ENCODE measurements at regions not wholly inside any gene's neighbourhood (a gene's known extent, or its start where the extent isn't known, plus 50 kb on each side); places are given as distances from the start of the nearest gene placed in this dataset.
"Not testable (repeated sequence)": the region's sequence is repeated elsewhere in the genome, so short reads cannot be mapped to it uniquely, and the experiment has no call there.

DNA sequence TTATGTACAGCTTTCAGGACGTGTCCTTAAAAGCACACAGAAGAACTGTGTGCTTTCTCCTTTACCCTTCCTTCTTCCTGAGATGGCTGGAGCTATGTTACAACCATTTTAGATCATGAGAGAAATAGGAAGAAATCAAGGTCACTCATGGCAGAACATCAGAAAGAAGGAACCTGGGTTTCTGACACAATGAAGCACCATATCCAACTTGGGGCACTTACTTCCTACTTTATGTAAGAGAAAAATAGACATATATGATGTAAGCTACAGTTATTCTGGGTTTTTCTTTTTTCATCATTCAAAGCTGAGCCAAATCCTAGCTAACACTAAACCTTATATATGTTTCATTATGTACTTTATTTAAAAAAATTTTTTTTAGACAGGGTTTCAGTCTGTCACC is 79.5 kb downstream of the FAM161A start:
- no peak for DNase-seq

DNA sequence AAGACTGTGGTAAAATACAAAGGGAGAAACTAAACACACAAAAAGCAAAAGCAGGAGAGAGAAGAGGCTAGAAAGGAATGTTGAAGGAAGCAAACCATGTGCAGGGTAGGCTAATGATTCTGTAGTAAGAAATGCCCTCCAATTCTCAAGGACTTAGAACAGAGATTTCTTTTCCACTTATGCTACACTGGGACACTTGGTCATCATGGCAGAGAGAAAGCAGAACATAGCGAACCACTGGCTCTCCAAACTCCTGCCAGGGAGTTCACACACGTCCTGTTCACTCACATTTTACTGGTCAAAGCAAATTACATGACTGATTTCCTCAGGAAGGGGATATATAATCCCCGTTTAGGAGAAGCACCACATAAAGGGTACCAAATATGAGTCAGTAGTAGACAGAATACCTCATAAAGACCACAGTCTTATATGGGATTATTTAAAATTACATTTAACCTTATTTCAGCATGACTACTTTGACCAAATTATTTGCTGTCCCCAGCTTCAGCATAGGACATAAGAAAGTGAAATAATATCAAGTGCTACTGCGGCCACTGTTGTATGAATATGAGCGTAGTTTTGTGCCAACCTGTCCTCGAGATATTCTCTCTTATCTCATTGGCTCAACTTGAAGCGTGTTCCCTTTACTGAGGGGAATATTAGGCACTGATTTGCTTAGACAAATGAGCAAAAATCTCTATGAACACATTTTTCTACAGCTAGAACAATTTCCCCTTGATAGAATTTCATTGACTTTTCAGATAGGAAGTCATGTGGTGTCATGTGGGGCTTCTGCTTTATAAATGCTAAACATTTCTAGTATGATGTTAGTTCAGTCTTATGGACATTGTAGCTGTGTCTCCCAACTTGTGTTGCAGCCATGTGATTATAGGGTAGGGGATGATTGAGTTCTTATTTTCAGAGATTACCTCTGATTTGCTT is 81.7 kb downstream of the FAM161A start:
- DNase-seq = no peak

DNA sequence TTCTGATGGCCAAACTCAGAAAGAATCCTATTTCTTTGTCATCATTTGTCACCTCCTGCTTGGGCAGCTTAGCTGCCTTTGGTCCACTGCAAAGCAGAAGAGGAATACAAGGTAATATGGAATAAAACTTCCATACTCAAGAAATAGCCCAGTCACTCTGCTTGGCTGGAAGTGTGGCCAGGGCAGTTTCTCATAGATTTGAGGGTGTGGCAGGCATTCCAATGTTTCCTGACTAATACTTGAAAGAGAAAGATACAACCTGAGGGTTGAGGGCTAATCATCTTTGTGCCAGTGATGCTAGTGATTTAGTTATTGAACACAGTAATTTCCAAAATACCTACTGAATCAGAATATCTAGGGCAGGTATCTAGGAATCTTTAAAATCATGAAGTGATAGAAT is 83.1 kb downstream of the FAM161A start:
- peak; percentile 62 for DNase-seq

GRCh38 chr2:61770298-61770697 is 83.6 kb downstream of the FAM161A start:
- DNase-seq = no peak

GRCh38 chr2:61769093-61769675 is 84.7 kb downstream of the FAM161A start:
- no peak for DNase-seq

DNA sequence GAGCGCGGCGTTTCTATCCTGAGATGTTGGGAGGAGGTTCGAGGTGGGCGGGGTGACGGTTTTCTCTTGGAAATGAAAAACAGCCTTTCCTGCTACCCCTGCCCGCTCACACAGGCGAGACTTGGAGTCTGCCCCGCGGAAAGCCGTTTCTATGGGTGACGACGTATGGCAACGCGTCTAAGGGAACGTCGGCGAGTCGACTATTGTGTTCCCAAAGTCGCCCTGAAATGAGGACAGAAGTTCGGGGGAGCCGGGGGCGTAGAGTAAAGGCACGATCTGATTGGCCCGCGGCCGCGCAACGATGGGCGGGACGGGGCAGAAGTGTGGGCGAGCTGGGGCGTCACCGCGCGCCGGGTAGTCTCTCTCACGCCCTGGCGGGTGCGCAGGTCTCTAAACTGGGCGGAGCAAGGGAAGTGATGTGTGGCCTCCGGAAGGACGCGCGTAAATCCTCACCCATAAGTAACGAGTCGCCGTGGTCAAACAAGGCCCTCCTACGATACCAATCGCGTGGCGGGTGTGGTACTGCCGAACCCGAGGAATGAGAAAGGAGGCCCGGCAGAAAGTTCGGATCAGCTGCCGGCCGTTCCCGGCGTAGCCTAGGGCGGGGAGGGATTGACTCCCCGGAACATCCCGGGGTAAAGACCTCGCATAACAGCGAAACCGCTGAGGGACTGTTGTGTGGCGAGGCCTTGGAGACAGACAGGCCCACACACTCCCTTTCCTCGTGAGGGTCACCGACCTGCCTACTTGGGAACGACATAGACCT is 89.6 kb downstream of the FAM161A start:
- peak; percentile 98 for DNase-seq

DNA sequence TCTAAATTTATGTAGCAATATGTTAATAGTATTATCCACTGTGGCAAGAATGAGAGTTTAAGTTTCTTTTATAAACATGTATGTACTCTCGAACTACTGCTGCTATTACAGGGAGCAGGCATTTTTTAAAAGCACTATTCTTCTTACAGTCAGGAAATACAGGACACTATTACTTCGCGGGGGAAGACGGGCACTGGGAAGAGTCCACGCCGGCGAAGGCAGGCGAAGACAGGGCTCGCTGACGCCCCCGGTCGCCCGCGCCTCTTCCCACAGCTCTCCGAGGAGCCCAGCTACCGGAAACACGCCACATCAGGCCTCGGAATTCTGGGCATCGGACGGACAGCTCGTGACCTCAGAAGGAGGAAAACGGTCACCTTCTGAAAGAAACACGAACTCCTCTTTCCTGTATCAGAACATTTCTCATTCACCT is 90.2 kb downstream of the FAM161A start:
- DNase-seq = peak; percentile 89

DNA sequence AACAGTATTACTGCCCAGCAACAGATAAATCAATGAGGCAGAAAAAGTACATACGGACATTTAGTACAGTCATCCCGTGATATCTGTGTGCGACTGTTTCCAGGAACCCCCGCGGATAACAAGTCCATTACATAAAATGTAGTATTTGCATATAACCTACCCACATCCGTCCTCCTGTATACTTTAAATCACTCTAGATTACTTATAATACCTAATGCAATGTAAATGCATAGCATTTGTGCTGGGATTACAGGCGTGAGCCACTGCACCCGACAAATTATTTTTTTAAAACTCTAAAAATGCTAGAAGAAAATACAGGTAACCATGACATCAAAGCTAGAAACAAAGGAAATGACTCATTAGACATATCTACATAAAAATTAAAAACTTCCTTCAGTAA is 91.6 kb downstream of the FAM161A start:
- DNase-seq = no peak

GRCh38 chr2:61759718-61760117 is 94.1 kb downstream of the FAM161A start:
- peak; percentile 58 for DNase-seq

DNA sequence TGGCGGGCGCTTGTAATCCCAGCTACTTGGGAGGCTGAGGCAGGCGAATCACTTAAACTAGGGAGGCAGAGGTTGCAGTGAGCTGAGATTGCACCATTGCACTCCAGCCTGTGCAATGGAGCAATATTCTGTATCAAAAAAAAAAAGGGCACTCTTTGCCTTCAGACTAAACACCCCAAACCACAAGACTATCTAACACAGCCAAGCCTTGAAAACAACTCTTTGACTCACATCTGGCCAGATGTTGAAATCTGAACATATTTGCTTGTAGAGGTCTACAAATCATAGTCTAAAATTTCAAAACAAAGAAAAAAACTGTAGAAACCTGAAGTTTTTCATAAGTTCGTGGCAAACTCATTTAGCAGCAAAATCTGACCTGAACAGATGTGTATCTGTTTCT is 94.9 kb downstream of the FAM161A start:
- DNase-seq = peak; percentile 47

GRCh38 chr2:61758159-61758558 is 95.7 kb downstream of the FAM161A start:
- DNase-seq = no peak

GRCh38 chr2:61753512-61753911 is 100.3 kb downstream of the FAM161A start:
- DNase-seq = no peak

DNA sequence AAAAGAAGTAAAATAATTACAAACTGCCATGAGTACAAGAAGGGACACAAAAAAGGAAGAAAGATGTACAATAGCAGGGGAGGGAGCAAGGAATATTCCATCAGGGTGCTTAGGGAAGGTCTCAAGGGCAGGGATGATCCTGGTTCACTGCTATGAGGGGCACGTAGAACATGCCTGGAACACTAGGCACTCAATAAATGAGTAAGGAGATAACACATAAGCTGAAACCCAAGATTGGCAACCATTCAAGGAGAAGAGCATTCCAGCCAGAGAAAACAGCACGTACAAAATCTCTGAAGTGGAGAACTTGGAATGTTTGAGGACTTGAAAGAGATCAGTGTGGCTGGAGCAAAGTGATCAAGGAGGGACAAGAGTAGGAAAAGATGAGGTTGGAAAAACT is 103.2 kb downstream of the FAM161A start:
- DNase-seq = peak; percentile 59

DNA sequence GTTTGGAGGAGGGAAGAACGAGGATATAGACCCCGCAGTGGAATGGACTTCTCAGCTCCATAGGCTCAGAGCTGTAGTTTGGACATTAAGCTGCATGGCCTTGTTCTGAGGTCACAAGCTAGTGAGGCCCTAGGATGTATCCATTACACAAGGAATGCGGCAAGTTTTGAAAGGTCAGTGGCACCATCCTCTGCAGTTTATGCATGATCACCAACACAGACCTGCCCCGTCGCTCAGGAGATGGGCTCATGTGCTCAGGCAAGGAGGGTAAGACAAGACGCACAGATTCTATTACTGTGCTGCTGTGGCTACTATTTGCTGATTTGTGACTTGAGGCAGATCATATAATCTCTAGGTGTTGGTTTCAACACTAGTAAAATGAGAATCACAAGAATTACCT is 110.9 kb downstream of the FAM161A start:
- DNase-seq = no peak

GRCh38 chr2:61737841-61738240 is 116.0 kb downstream of the FAM161A start:
- DNase-seq = no peak

DNA sequence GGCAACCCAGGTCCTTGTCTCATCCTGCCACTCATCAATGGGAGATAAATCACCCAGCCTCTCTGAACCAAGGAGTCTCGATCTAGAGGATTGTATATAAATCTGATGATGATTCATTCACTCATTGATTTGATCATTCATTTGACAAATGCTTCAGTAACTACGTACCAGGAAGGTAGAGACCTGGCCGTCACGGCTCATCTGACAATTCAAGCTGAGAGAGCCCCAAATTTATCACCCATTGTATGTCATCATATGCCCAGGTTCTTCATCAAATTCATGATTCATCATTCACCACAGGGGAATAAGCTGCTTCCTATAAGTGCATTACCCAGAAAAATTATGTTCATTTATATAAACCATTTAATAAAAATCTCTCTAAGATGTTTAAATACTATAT is 116.9 kb downstream of the FAM161A start:
- DNase-seq = no peak

DNA sequence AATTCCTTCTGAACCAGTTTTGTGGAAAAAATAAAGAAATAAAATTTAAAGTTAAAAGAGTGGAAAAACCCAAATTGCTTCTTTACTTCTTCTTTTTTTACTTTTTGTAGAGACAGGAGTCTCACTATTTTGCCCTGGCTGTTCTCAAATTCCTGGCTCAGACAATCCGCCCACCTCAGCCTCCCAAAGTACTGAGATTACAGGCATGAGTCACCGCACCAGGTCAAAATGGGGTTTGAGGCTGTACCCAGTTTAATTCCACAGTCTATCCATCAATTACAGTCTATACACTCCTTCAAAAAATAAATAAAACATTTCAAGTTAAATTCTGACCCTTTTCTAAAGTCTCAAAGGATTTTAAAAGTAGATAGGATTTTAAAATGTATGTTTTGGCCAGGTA is 120.3 kb downstream of the FAM161A start:
- DNase-seq = peak; percentile 44

- DNase-seq = no peak
Measured at GRCh38 chr2:61732787-61733186, 121.1 kb downstream of the FAM161A start.

GRCh38 chr2:61727746-61728145 is 126.1 kb downstream of the FAM161A start:
- peak; percentile 47 for DNase-seq

- no peak for DNase-seq
Measured at GRCh38 chr2:61726456-61727209, 127.2 kb downstream of the FAM161A start.

- DNase-seq = not testable (repeated sequence)
Measured at GRCh38 chr2:61723364-61723763, 130.5 kb downstream of the FAM161A start.

GRCh38 chr2:61722800-61723199 is 131.1 kb downstream of the FAM161A start:
- no peak for DNase-seq

- no peak for DNase-seq
Measured at GRCh38 chr2:61722318-61722717, 131.5 kb downstream of the FAM161A start.

Data from NCI-H226 (cell line).